ENCODE measurements at regions not wholly inside any gene's neighbourhood (a gene's known extent, or its start where the extent isn't known, plus 50 kb on each side); places are given as distances from the start of the nearest gene placed in this dataset.

DNA sequence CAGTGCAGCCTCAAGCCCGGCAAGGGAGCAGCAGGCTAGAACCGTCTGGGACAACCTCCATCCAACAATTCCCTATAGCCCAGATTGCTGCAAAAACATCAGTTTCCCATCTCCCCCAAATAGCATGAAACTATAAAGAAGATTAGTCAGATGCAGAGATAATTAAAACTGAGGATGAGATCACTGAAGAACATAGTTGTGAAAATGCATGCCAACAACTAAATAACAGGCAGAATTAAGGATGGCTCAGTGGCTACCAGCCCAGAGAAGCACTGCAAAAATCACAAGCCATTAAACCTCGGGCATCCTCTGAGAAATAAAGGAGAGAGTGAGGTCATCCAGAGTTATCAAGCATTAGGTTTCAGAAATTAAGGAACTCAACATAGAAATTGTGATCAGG lies 427.1 kb downstream of the TNS3 start:
- no peak overlapping the region for H3K4me3 ChIP-seq
- H3K27ac ChIP-seq = no peak overlapping the region
- DNase-seq (ENCODE audit: low spot score) = no peak
- TF ChIP-seq, protein P1, sequence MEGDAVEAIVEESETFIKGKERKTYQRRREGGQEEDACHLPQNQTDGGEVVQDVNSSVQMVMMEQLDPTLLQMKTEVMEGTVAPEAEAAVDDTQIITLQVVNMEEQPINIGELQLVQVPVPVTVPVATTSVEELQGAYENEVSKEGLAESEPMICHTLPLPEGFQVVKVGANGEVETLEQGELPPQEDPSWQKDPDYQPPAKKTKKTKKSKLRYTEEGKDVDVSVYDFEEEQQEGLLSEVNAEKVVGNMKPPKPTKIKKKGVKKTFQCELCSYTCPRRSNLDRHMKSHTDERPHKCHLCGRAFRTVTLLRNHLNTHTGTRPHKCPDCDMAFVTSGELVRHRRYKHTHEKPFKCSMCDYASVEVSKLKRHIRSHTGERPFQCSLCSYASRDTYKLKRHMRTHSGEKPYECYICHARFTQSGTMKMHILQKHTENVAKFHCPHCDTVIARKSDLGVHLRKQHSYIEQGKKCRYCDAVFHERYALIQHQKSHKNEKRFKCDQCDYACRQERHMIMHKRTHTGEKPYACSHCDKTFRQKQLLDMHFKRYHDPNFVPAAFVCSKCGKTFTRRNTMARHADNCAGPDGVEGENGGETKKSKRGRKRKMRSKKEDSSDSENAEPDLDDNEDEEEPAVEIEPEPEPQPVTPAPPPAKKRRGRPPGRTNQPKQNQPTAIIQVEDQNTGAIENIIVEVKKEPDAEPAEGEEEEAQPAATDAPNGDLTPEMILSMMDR (IDR thresholded peaks at IDR 0.05) = no peak

DNA sequence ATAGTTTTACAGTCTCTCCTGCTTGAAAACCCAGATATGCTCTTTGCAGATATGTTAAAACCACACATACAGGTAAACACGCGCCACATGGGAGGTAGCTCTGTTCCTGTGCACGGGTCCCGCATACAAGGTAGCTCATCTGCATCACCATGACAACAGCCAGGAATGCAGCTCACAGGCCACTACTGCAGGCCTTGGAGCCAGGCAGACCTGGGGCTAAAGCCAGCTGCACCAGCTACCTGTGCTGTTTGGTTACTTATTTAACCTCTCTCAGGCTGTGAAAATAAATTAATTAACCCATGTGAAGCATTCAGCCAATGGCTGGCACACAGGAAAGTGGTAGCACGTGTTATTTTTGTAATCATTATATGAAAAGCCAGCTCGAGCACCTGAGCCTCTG lies 428.3 kb downstream of the TNS3 start:
- TF ChIP-seq, protein P1 (IDR thresholded peaks at IDR 0.05) = no peak
- no peak for DNase-seq (ENCODE audit: low spot score)
- no peak overlapping the region for H3K4me3 ChIP-seq
- no peak overlapping the region for H3K27ac ChIP-seq

DNA sequence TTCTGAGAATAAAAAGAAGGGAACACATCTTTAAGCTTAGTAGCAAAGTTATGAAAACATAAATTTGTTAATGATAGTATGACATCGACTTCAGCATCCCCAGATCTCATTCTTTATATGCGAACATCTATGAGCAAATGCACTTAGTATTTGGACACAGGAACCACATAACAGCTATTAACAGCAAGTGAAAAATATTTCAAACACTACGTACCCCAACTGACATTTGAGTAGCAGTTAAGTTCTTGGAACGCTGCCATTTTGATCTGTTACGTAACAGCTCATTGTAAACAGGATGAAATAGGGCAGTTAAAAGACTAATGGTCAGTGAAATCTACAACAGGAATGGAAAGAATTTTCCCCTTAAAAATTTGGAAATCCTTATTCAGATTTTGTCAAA lies 428.9 kb downstream of the TNS3 start:
- no peak for DNase-seq (ENCODE audit: low spot score)
- H3K27ac ChIP-seq = no peak overlapping the region
- H3K4me3 ChIP-seq = no peak overlapping the region
- TF ChIP-seq, protein P1 (IDR thresholded peaks at IDR 0.05) = no peak

DNA sequence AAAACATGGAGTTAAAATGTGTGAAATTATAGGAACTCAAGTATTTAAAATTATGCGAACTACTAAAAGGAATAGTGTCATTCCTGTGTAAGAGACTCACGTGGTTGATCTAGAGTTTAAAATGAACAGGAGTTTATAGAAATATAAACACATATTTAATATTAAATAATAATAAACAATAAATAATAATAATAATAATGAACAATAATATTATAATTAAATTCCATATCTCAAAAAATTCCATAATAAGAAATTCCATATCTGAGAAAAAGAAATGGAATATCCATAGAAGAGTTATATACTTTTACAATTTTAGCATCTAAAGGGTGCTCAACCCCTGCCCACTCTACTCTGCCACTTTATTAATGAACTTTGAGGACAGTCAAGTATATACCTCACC lies 429.6 kb downstream of the TNS3 start:
- Histone ChIP-seq H3K27ac (no peak overlapping the region), H3K4me3 (no peak overlapping the region)
- TF ChIP-seq, protein P1 (IDR thresholded peaks at IDR 0.05) = no peak
- no peak for DNase-seq (ENCODE audit: low spot score)

DNA sequence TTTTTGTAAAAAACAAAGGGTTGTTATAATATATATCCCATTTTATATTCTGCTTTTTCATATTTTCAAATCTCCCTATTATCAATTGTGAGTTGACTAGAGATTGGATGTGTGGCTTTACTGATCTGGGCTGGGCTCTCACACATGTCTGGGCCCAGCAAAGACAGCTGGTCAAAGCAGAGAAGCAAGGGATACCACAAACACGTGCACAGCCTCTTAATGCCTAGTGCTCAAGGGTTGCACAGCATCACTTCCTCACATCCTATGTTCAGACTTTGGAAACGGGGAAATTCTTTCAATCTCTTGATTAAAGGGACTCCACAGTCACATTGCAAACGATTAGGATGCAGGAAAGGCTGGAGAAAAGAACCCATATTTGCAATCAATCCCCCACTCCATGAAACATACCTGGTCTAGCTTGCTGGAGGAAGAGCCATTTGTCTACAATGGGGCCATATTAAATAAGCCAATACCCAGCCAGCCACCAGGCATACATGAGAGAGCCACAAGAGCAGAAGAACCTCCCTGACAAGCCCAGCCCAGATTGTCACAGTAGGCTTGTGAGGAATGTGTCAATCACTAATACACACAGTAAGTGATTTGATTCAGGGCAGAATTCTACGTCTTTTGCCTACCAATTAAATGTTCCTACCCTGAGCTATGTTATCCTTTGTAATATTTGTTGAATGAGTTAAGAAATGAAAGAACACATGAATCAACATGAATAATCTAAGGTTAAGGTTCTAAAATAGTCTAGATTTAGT lies 431.2 kb downstream of the TNS3 start:
- TF ChIP-seq, protein P1 (IDR thresholded peaks at IDR 0.05) = no peak
- Histone ChIP-seq H3K4me3 (no peak overlapping the region), H3K27ac (no peak overlapping the region)
- DNase-seq (ENCODE audit: low spot score) = no peak

DNA sequence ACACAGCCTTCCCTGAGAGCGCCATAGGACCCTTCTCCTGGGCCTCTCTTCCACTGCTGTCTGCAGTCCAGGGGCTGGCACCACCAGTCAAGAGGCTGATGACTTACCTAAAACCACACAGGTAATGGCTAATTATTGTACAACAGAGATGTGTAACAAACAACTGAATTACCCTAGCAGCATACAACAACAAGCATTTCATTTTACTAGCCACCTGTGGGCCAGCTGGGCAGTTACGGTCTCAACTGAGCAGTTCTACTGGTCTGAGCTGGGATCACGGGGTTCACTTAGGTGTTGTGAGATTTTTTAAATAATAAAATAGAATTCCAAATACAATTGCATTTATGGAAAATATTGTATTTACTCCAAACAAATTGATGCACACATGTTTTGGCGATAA lies 431.9 kb downstream of the TNS3 start:
- TF ChIP-seq, protein P1 (IDR thresholded peaks at IDR 0.05) = no peak
- H3K4me3 ChIP-seq = no peak overlapping the region
- no peak for DNase-seq (ENCODE audit: low spot score)
- no peak overlapping the region for H3K27ac ChIP-seq

DNA sequence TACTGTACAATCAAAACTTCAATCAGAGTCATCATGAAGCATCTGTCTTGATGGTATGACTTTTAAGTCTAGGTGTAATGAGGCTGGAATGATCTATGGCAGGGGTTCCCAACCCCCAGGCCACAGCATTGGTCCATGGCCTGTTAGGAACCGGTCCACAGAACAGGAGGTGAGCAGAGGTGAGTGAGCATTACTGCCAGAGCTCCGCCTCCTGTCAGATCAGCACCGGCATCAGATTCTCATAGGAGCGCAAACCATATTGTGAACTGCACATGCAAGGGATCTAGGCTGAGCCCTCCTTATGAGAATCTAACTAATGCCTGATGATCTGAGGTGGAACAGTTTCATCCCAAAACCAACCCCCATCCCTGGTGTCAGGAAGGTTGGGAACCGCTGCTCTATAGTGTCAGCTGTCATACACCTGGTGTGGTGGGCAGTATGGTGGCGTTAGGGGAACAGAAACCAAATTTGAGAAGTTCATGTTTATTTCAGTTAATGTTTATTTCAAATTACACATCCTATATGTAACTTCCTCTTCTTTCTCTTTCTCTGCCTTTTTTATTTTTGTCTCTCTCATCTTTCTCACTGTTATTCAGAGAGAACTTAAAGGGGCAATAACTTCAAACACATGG lies 432.6 kb downstream of the TNS3 start:
- H3K27ac ChIP-seq = no peak overlapping the region
- H3K4me3 ChIP-seq = no peak overlapping the region
- no peak for DNase-seq (ENCODE audit: low spot score)
- TF ChIP-seq, protein P1 (IDR thresholded peaks at IDR 0.05) = no peak
